GM12874 (cell line): ENCODE measurements at regions not wholly inside any gene's neighbourhood (a gene's known extent, or its start where the extent isn't known, plus 50 kb on each side); places are given as distances from the start of the nearest gene placed in this dataset.

Source experiments
- CTCF ChIP-seq: IDR thresholded peaks from 2 replicates; pipeline ENCODE4 v1.5.1; 2011; ENCODE audit warnings: low read depth, mild to moderate bottlenecking, control low read depth, low read length, moderate library complexity; ENCODE audit not compliant: insufficient read depth

GRCh38 chr1:79264285-79264684, 257.8 kb upstream of the ADGRL4 start:
- no peak for TF ChIP-seq CTCF

DNA sequence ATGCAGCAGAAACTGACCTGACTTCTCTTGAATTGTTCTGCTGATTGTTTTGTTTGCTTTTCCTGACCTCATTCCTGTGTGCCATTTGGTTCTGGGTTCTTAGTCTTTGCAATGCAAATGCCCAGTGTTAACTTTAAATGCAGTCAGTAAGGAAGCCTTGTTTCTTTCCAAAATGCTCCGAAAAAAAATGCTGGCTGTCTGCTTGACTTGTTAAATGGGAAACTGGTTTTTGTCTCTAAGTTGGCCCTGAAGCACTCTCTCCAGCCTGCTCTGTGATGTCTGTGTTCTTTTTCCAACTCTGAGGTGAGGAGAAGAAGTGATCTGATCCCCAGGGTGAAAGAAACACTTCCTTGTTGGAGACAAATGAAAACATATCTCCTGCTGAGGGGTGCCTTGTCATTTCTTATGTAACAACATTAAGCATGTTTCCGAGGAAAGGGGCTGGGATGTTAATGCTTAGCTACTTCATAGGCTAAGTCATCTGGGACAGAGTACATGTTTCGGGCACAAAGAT, 256.3 kb upstream of the ADGRL4 start:
- TF ChIP-seq CTCF, result no peak

DNA sequence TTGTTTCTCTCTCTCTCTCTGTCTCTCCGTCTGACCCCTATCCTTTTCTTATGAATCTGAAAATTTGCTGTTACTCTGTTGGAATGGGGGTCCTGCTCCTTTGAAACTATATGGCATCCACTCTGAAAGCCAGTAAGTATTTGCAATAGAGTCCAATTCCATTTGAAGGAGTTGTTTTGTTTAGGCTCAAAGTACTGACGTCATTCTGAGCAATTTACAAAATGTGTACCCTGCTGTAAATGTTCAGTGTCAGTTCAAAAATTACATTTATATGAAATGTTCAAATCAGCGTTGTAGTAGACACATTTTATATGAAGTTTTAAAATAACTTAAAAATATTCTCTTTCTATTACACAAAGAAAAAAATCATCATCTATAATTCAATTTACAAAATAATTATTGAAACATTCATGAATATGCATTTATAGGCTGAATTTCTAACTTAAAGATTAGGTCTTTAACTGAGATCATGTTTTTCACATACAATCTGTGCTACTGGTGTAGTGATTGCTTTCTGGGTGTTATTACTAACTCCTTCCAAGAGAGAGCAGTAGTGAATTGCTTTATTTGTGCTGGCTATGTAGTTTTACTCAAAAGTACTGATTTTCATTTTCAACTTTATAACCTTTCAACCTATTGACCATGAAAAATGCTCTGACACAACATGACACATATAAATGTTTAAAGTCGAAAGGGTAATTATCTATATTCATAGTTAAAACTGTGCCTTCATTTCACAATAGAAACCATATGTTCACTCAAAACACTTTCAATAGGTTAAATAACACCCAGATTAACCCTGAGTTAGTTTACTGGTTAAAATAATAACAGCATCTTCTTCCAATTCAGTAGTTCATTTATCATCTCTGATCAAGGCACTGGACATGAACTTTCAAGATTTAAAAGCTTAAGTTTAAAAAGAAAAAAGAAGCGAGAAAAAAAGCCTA, 253.1 kb upstream of the ADGRL4 start:
- peak; percentile 28; the same call in 1 of the 2 replicates for TF ChIP-seq CTCF

GRCh38 chr1:79255421-79255820, 248.9 kb upstream of the ADGRL4 start:
- TF ChIP-seq CTCF, result no peak

GRCh38 chr1:79252598-79252997, 246.1 kb upstream of the ADGRL4 start:
- no peak for TF ChIP-seq CTCF

DNA sequence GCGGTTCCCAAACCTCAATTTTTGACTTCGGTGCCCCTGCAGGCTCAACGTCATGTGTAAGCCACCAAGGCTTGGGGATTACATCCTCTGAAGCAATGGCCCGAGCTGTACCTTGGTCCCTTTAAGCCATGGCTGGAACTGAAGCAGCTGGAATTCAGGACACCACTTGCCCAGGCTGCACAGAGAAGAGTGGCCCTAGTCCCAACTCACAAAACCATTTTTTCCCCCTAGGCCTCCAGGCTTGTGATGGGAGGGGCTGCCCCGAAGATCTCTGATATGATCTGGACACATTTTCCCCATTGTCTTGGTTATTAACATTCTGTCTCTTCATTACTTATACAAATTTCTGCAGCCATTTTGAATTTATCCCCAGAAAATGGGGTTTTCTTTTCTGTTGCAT, 233.3 kb upstream of the ADGRL4 start:
- no peak for TF ChIP-seq CTCF

DNA sequence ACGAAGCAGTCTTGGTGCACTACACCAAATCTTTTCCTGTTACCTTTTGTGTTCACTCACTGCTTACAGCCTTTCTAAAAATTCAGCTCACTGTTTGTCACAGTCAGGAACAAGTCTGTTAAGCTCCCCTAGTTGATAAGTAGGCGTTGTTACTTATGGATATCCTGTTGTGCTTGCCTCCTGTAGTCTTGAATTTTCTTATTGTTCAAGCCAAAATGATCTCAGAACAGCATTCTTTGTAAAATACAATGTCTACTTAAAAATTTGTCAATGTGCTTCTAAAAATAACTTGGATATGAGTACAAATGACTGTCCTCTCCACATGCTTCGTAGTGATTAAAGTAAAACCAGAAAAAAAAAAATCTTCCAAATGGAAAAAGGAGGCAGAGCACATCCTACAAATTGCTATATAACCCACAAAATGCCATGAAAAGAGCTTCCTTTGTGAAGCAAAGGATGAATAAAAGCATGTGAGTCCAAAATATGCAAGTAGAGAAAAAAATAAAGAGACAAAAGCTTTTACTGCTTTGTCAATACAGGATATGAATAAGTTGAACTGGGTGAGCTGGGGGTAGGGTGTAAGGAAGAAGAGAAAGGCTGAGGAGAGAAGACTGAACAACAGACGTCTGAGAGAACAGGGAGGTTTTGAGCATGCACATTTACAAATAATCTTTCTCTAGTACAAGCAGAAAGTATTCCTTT, 228.9 kb upstream of the ADGRL4 start:
- TF ChIP-seq CTCF, result no peak
